ENCODE measurements at regions not wholly inside any gene's neighbourhood (a gene's known extent, or its start where the extent isn't known, plus 50 kb on each side); places are given as distances from the start of the nearest gene placed in this dataset.
"Not testable (repeated sequence)": the region's sequence is repeated elsewhere in the genome, so short reads cannot be mapped to it uniquely, and the experiment has no call there.

DNA sequence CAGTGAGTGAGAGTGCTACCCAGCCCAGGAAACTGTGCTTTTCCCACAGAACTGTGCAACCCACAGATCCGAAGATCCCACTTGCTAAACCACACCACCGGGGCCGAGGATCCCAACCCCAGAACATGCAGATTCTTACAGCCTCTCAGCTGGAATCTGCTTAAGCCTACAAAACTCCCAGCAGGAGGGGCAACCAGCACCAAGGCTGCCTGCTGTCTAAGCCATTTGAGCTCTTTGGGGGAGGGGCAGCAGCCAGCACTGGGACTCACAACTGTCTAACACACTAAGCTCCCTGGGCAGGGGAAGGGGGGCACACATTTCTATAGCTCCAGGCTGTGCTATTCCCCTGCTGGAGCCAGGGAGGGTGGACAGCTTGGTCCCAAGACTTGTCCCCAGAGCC is 529.9 kb downstream of the XPNPEP1 start:
- Mint-ChIP-seq H3K4me1 (ENCODE audit: low read depth) (no peaks in the 10 kb centered on the region), H3K4me3 (no peak overlapping the region), H3K27me3 (peaks cover 2% of the 10 kb centered on the region), H3K36me3 (no peaks in the 10 kb centered on the region), H3K27ac (no peak overlapping the region), H3K9me3 (ENCODE audit: low read depth) (no peaks in the 10 kb centered on the region)

DNA sequence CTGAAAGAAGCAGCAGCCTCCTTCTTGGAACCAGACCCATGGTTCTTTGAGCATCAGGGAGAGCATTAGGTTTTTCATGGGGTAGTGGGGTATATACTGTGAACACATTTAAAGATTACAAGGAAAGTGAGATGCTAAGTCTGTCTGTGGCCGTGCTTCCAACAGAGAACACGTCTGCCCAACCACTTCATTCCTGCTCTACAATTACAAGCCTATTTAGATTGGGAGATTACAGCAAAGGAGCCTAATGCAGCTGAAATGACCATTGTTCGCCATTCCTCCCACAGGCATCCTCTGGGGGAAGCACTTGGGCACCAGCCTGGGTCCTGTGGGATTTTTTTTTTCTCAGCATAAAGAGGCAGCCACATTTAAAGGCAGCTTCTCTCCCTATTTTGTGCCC is 536.4 kb downstream of the XPNPEP1 start:
- Mint-ChIP-seq H3K27ac (no peak overlapping the region), H3K9me3 (ENCODE audit: low read depth) (no peaks in the 10 kb centered on the region), H3K36me3 (no peaks in the 10 kb centered on the region), H3K4me3 (no peak overlapping the region), H3K4me1 (ENCODE audit: low read depth) (no peaks in the 10 kb centered on the region), H3K27me3 (no peaks in the 10 kb centered on the region)

DNA sequence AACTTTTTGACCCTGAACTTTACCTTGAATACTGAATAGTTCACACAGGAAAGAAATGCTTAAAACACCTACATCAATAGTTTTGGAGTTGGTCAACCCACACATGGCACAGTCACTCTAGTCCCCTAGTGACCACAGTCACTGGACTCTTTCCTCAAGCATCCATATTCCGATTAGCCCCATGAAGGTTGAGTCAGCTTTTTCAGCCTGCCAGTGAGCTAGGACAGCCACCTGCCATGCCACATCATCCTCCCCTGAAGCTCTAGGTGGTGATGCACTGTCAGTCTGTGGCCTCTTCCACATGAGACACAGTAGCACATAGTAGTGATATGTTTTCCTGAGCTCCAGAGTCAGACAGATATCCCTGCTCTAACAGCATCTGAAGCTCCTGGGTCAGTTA is 537.2 kb downstream of the XPNPEP1 start:
- Mint-ChIP-seq H3K27me3 (no peaks in the 10 kb centered on the region), H3K36me3 (no peaks in the 10 kb centered on the region), H3K9me3 (ENCODE audit: low read depth) (no peaks in the 10 kb centered on the region), H3K4me3 (no peak overlapping the region), H3K4me1 (ENCODE audit: low read depth) (no peaks in the 10 kb centered on the region), H3K27ac (no peak overlapping the region)

DNA sequence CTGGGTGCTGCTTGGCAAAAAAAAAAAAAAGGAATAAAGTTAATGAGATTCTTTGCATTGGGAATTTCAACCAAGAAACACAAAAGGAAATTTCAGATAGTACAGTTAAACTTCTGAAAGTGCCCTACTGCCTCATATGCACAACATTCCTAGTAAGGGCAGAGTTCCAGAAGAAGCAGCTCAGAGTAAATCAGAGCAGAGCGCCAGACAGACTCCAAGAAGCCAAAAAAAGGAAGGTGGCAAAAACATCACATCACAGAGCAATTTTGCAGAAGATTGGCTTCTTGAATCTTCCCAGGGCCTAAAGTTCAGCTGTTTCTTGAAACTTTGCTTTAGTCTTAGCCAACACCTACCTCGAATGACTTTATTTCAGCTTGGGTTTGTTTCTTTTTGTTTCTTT is 544.1 kb downstream of the XPNPEP1 start:
- H3K9me3 Mint-ChIP-seq (ENCODE audit: low read depth), result peaks cover 6% of the 10 kb centered on the region
- H3K27me3 Mint-ChIP-seq, result no peaks in the 10 kb centered on the region
- H3K4me3 Mint-ChIP-seq, result no peak overlapping the region
- H3K36me3 Mint-ChIP-seq, result no peaks in the 10 kb centered on the region
- no peaks in the 10 kb centered on the region for H3K4me1 Mint-ChIP-seq (ENCODE audit: low read depth)
- H3K27ac Mint-ChIP-seq, result no peak overlapping the region

DNA sequence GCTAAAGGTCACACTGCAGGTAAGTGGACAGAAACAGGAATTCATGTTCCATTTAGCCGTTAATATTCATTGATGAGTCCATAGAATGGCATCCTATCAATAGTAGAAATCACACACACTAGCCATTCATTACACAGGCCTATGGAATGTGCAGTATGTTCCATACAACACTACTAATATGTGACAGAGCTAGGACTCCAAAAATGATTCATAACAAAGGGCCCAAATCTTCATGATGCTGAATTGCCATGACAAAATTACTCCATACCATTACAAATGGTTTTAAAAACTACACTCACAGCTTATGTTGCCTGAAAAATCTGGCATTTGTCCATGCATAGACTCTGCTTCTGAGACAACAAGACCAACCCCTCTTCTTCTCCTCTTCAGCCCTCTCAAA is 549.1 kb downstream of the XPNPEP1 start:
- H3K36me3 Mint-ChIP-seq, result no peaks in the 10 kb centered on the region
- H3K4me3 Mint-ChIP-seq, result no peak overlapping the region
- peaks cover 6% of the 10 kb centered on the region for H3K9me3 Mint-ChIP-seq (ENCODE audit: low read depth)
- H3K4me1 Mint-ChIP-seq (ENCODE audit: low read depth), result no peaks in the 10 kb centered on the region
- no peak overlapping the region for H3K27ac Mint-ChIP-seq
- H3K27me3 Mint-ChIP-seq, result no peaks in the 10 kb centered on the region

DNA sequence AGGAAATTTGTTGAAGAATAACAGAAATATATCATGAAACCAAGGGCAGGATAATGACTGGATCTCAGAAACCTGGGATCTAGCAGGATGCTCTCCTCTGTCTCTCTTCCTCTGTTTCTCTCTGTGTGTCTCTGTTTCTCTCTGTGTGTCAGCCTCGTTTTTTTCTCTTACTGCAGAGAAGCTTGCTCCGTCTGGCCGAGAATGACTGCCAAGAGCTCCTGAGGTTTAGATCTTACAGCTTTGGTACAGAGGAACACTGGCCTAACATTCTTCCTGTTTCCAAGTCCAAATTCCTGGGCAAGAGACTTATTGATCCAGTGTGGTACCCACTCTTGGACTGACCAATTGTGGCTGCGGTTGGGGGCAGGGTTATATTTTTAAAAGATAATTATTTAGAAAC is 564.0 kb downstream of the XPNPEP1 start:
- Mint-ChIP-seq H3K27me3 (no peaks in the 10 kb centered on the region), H3K36me3 (no peaks in the 10 kb centered on the region), H3K4me1 (ENCODE audit: low read depth) (no peaks in the 10 kb centered on the region), H3K9me3 (ENCODE audit: low read depth) (no peaks in the 10 kb centered on the region), H3K27ac (no peak overlapping the region), H3K4me3 (no peak overlapping the region)

DNA sequence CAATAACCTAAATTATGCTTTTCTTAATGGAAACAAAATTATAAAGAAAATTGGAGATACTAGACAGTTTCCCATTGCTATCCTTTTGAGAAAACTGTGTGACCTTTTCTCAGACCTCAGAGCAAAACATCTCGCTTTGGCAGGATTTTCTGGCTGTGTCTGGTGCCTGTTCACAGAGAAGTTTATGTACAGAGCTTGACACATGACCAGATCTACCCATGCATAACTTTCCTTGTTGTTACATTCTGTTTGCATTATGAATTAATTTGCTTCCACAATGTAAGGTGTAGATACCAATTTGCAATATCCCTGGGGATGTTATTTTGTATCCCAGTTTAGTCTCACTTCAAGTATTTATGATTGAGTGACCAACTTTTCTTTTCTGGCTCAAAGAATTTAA is 565.0 kb downstream of the XPNPEP1 start:
- Mint-ChIP-seq H3K4me1 (ENCODE audit: low read depth) (no peaks in the 10 kb centered on the region), H3K27ac (no peak overlapping the region), H3K9me3 (ENCODE audit: low read depth) (peaks cover 3% of the 10 kb centered on the region), H3K36me3 (no peaks in the 10 kb centered on the region), H3K27me3 (no peaks in the 10 kb centered on the region), H3K4me3 (no peak overlapping the region)

DNA sequence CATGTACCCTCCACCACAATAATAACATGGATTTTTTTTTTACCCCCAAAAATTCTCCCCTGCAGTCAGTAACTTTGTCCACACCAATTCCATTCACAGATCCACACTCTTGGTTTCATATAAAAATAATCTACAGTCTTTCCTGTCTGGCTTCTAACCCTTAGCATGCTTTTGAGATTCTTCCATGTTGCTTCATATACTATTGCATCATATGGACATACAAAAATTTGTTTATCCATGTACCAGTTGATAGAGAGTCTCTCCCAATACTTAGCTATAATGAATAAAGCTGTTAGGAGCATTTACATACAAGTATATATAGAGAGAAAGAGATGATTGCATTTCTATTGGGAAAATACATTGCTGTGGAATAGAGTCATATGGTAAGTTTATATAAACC is 575.0 kb downstream of the XPNPEP1 start:
- Mint-ChIP-seq H3K27me3 (no peaks in the 10 kb centered on the region), H3K4me1 (ENCODE audit: low read depth) (no peaks in the 10 kb centered on the region), H3K9me3 (ENCODE audit: low read depth) (peaks cover 14% of the 10 kb centered on the region), H3K36me3 (no peaks in the 10 kb centered on the region), H3K27ac (no peak overlapping the region), H3K4me3 (no peak overlapping the region)

DNA sequence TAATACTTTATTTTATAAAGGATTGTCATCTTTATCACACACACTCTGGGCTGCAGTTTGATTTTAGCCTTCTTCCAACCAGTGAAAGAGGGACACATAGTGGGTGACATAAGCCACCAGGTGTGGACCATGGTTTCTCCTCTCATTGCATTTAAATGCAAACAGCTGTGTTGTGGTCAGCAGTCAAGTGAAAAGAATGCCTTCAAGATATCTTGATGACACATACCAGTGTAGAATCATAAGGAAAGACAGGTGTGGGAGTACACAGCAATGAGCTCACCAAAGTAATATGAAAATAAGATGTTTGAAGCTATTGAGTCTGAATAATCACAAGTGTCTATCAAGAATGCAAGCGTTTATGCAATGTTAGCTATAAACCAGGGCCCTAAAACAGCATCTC is 580.0 kb downstream of the XPNPEP1 start:
- H3K9me3 Mint-ChIP-seq (ENCODE audit: low read depth), result peaks cover 2% of the 10 kb centered on the region
- no peaks in the 10 kb centered on the region for H3K27me3 Mint-ChIP-seq
- H3K4me3 Mint-ChIP-seq, result no peak overlapping the region
- H3K36me3 Mint-ChIP-seq, result no peaks in the 10 kb centered on the region
- no peaks in the 10 kb centered on the region for H3K4me1 Mint-ChIP-seq (ENCODE audit: low read depth)
- H3K27ac Mint-ChIP-seq, result no peak overlapping the region

DNA sequence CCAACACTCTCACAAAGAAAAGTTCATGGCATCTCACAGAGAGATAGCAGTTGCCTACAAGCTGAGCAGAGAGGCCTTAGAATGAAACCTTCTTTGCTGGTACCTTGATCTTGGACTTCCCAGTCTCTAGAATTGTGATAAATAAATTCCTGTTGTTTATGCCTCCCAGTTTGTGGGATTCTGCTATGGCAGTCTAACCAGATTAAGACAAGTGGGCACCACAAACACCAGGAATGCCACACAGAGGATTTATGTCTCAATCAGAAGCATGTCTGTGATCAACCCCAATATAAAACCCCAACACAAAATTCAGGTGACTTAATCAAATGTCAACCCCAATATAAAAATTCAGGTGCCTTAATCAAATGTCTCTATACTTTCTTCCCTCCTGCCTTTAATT is 581.3 kb downstream of the XPNPEP1 start:
- Mint-ChIP-seq H3K36me3 (no peaks in the 10 kb centered on the region), H3K4me1 (ENCODE audit: low read depth) (no peaks in the 10 kb centered on the region), H3K27me3 (no peaks in the 10 kb centered on the region), H3K27ac (no peak overlapping the region), H3K4me3 (no peak overlapping the region), H3K9me3 (ENCODE audit: low read depth) (peaks cover 5% of the 10 kb centered on the region)

DNA sequence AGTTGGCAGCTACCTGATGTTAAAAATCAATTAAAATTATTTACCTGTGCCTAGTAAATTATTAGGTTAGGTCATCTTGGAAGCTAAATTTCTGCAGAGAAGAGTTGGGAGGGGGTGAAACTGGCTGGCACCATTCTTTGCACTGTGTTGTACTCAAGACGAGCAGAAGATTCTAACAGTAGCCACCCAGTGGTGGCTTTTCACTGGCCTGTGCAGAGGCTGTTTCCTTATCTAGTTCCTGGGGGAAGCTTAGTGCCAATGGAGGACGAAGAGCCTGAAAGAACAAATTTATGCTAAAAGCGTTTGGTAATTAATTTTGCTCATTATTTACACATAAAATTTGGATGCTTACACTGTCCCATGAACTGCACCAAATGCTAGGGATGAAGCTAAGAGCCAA is 595.3 kb downstream of the XPNPEP1 start:
- Mint-ChIP-seq H3K27me3 (no peaks in the 10 kb centered on the region), H3K36me3 (no peaks in the 10 kb centered on the region), H3K9me3 (ENCODE audit: low read depth) (peaks cover 7% of the 10 kb centered on the region), H3K4me1 (ENCODE audit: low read depth) (no peaks in the 10 kb centered on the region), H3K27ac (no peak overlapping the region), H3K4me3 (no peak overlapping the region)

DNA sequence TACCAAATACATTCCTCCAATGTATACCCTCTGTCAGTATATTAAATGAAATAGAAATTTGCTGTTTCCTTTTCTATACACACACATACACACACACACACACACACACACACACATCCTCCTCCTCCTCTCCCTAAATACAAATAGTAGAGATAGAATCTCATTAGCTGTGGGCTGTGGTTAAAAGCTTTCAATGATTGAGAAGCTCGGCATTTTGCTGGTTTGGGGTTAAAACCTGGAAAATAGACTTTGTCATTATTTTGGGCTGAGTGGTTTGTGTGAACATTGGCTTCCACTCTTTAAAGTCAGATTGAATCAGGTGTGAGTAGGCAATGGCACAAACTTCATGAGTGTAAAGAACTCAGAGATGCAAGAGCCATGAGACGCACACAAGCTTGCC is 596.0 kb downstream of the XPNPEP1 start:
- no peaks in the 10 kb centered on the region for H3K36me3 Mint-ChIP-seq
- H3K9me3 Mint-ChIP-seq (ENCODE audit: low read depth), result peaks cover 7% of the 10 kb centered on the region
- H3K4me1 Mint-ChIP-seq (ENCODE audit: low read depth), result no peaks in the 10 kb centered on the region
- H3K27ac Mint-ChIP-seq, result no peak overlapping the region
- H3K4me3 Mint-ChIP-seq, result no peak overlapping the region
- H3K27me3 Mint-ChIP-seq, result no peaks in the 10 kb centered on the region

DNA sequence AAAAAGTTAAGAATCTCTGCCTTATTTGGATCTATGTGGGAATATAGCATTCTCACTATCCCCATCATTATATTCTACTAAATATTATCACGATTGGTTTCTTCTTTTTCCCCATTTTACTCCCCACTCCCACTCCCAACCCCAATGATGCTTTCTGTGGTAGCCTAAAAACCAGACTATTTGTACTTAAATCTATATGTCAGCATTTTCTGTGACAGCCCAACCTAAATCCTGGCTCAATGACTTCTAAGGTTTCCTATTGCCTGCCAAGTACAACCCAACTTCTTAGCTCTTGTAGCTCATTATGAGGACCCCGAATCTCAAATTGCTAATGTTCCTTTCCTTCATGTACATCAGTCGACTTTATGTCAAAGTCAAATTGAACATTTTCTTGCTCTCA is 598.6 kb downstream of the XPNPEP1 start:
- no peak overlapping the region for H3K4me3 Mint-ChIP-seq
- no peaks in the 10 kb centered on the region for H3K36me3 Mint-ChIP-seq
- peaks cover 15% of the 10 kb centered on the region for H3K9me3 Mint-ChIP-seq (ENCODE audit: low read depth)
- H3K27me3 Mint-ChIP-seq, result no peaks in the 10 kb centered on the region
- H3K27ac Mint-ChIP-seq, result no peak overlapping the region
- H3K4me1 Mint-ChIP-seq (ENCODE audit: low read depth), result no peaks in the 10 kb centered on the region

DNA sequence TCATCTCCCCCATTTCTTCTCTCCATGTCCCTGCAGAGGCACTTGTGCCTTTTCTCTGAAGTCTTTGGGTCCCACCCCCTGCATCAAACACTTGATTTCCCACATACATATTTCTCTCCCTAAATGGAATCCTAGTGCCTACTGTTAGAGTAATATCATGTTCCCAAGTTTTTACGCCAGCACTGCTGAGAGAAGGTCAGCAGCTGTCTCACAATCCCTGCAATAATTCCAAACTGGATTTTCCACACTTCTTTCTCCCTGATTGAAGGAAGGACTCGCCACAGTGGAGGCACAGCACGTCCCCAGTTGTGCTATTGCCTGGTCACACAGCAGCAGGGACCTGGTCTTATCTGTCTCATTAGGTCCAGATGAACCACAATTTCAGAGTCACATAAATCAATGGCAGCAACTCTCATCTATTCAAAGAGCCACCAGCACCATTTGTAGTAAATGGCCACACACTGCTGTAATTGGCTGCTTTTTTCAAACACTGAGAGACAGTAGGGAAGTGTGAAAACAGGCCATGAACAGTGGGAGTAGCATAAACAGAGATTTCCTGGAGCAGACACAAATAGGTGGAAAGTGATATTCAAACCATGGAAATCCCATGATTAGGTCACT is 605.5 kb downstream of the XPNPEP1 start:
- Mint-ChIP-seq H3K27me3 (no peaks in the 10 kb centered on the region), H3K4me3 (no peak overlapping the region), H3K9me3 (ENCODE audit: low read depth) (peaks cover 18% of the 10 kb centered on the region), H3K36me3 (no peaks in the 10 kb centered on the region), H3K4me1 (ENCODE audit: low read depth) (no peaks in the 10 kb centered on the region), H3K27ac (no peak overlapping the region)

DNA sequence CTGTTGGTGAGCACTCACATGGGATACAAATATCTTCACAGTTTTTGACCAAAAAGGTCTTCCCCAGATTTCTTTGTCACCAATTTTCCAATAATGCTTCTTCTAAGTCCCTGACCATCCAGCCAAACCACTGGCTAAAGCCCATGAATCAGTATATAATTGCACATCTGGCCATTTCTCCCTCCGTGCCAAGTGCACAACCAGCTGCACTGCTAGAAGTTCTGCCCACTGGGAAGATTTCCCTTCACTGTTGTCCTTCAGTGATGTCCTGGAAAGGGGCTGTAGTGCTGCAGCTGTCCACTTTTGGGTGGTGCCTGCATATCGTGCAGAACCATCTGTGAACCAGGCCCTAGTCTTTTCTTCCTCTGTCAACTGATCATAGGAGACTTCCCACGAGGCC is 609.3 kb downstream of the XPNPEP1 start:
- H3K4me3 Mint-ChIP-seq; H3K27me3 Mint-ChIP-seq; H3K27ac Mint-ChIP-seq; H3K36me3 Mint-ChIP-seq; H3K4me1 Mint-ChIP-seq (ENCODE audit: low read depth); H3K9me3 Mint-ChIP-seq (ENCODE audit: low read depth): not testable (repeated sequence)

DNA sequence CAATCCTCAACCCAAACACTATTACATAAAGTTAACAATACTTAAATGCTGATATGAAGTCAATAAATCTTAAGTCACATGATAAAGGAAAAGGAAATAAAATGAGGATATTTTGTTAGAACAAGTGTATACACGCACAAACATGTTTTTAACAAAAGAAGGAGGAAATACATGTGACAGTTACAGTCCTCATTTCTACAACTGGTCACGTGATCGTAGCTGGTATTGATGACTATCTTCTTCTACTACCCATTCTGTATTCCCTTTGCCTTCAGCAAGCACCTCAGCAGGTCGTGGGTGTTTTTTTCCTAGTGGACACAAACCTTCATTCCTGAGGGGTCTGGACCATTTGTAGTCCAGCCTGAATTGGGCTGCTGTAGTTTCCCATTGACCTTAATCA is 610.8 kb downstream of the XPNPEP1 start:
- H3K9me3 Mint-ChIP-seq (ENCODE audit: low read depth); H3K36me3 Mint-ChIP-seq; H3K4me1 Mint-ChIP-seq (ENCODE audit: low read depth); H3K27me3 Mint-ChIP-seq; H3K27ac Mint-ChIP-seq; H3K4me3 Mint-ChIP-seq: not testable (repeated sequence)
